HepG2 (cell line): ENCODE measurements at regions not wholly inside any gene's neighbourhood (a gene's known extent, or its start where the extent isn't known, plus 50 kb on each side); places are given as distances from the start of the nearest gene placed in this dataset.

Source experiments
- ATAC-seq: fragments of 200-7000 bp; cut with Tn5 transposase; 3 replicates; pipeline ENCODE4 v1.9.1; 2020; ENCODE audit warnings: mild to moderate bottlenecking, moderate library complexity
- BruUV-seq: library from RNA; stranded (reverse); fragments of 400-500 nt; replicated peaks from 2 replicates; lab custom pipeline; 2021; lab: Mats Ljungman, UMichigan
- CTCF ChIA-PET: fragments of 300-600 bp; formaldehyde crosslinking; extraction: SDS; loops from one replicate; lab custom pipeline; 2021; ENCODE audit warnings: low total read pairs, inconsistent platforms, low intra/inter-chr PET ratio; lab: Yijun Ruan, JAX
- POLR2A ChIA-PET: fragments of 350-600 bp; sonication (Branson Sonifier 250); formaldehyde crosslinking; loops from one replicate; lab custom pipeline; 2020; ENCODE audit warnings: antibody characterized with exemption, inconsistent platforms; lab: Yijun Ruan, JAX
- DNase-seq: peaks from one replicate; pipeline ENCODE4 v3.0.0-alpha.2; 2015; ENCODE audit warnings: low spot score
- FAIRE-seq: peaks from 3 replicates; lab custom pipeline; 2011; peaks lifted over from hg19 to GRCh38; lab: Jason Lieb, UNC
- H2AFZ ChIP-seq: one replicate; pipeline ENCODE4 v1.6.1; 2011; ENCODE audit warnings: low read length, inconsistent platforms
- H3K27ac ChIP-seq: fragments of 300-600 bp; 3 replicates; pipeline ENCODE4 v1.8.0; 2011; ENCODE audit warnings: mixed run types, mild to moderate bottlenecking, mixed read lengths, low read length, inconsistent platforms; ENCODE audit not compliant: insufficient read depth; ENCODE audit errors: extremely low read length
- H3K27me3 ChIP-seq, 2 experiments: fragments of 200-600 bp in 1 of 2; 2 replicates in 1 of 2; 3 replicates in 1 of 2; pipeline versions ENCODE4 v1.6.0 to v1.8.0; 2011; ENCODE audit warnings: low read length in 2 of 2, mild to moderate bottlenecking in 2 of 2, moderate library complexity in 2 of 2, inconsistent platforms in 1 of 2; ENCODE audit not compliant: insufficient read depth in 2 of 2, control insufficient read depth in 1 of 2
- H3K36me3 ChIP-seq, 2 experiments: fragments of 200-600 bp in 1 of 2; replicated peaks in 1 of 2; 2 replicates in 1 of 2; 3 replicates in 1 of 2; pipeline versions ENCODE4 v1.5.1 to v1.8.0; 2011; ENCODE audit warnings: low read length in 2 of 2, inconsistent platforms in 1 of 2; ENCODE audit not compliant: insufficient read depth in 2 of 2, control insufficient read depth in 1 of 2
- H3K4me1 ChIP-seq: 2 replicates; pipeline ENCODE4 v1.5.1; 2012; ENCODE audit warnings: low read length, inconsistent platforms; ENCODE audit not compliant: insufficient read depth
- H3K4me2 ChIP-seq: 2 replicates; pipeline ENCODE4 v1.6.0; 2011; ENCODE audit warnings: low read depth, low read length, inconsistent platforms
- H3K4me3 ChIP-seq, 3 experiments: fragments of 200-600 bp in 1 of 3; sonication (generic), shearing (Covaris generic) in 1 of 3; replicated peaks in 1 of 3; 2 replicates each; pipeline ENCODE4 v1.5.1; 2011 to 2016; ENCODE audit warnings: low read length in 3 of 3, inconsistent platforms in 2 of 3, low read depth in 2 of 3, mild to moderate bottlenecking in 2 of 3, control low read depth in 1 of 3, mixed read lengths in 1 of 3; ENCODE audit not compliant: insufficient read depth in 1 of 3
- H3K79me2 ChIP-seq: one replicate; pipeline ENCODE4 v1.6.1; 2011; ENCODE audit warnings: low read length, inconsistent platforms; ENCODE audit not compliant: insufficient read depth
- H3K9ac ChIP-seq: 2 replicates; pipeline ENCODE4 v1.6.0; 2011; ENCODE audit warnings: mild to moderate bottlenecking, low read depth, low read length, inconsistent platforms; ENCODE audit not compliant: insufficient read depth
- H3K9me3 ChIP-seq: 2 replicates; pipeline ENCODE4 v1.5.1; 2012; ENCODE audit warnings: mild to moderate bottlenecking, low read length
- H4K20me1 ChIP-seq: 2 replicates; pipeline ENCODE4 v1.6.0; 2011; ENCODE audit warnings: inconsistent platforms, mild to moderate bottlenecking, low read length, moderate library complexity; ENCODE audit not compliant: insufficient read depth
- ATF1 ChIP-seq: IDR thresholded peaks from 2 replicates; pipeline ENCODE4 v1.6.1; 2016; ENCODE audit warnings: mild to moderate bottlenecking, control low read depth
- CEBPB ChIP-seq: IDR thresholded peaks from 2 replicates; pipeline ENCODE4 v1.6.1; 2011; ENCODE audit warnings: low read depth, low read length, improper control_type of control experiment, borderline replicate concordance
- REST ChIP-seq, 2 experiments: IDR thresholded peaks; 2 replicates each; pipeline ENCODE4 v1.6.1; 2011 to 2012; ENCODE audit warnings: low read length in 2 of 2, borderline replicate concordance in 1 of 2, low read depth in 1 of 2, mild to moderate bottlenecking in 1 of 2, moderate library complexity in 1 of 2
- SNAPC2 ChIP-seq: sonication (generic); formaldehyde crosslinking; IDR thresholded peaks from 2 replicates; pipeline ENCODE4 v1.8.1; 2022; ENCODE audit warnings: mild to moderate bottlenecking, missing genetic modification reagents
- THAP9 ChIP-seq: sonication (generic); formaldehyde crosslinking; IDR thresholded peaks from 2 replicates; pipeline ENCODE4; 2020; ENCODE audit warnings: missing genetic modification reagents, mild to moderate bottlenecking, borderline replicate concordance
- ZBTB1 ChIP-seq: sonication (generic); formaldehyde crosslinking; IDR thresholded peaks from 2 replicates; pipeline ENCODE4 v1.4.0; 2020; ENCODE audit warnings: missing genetic modification reagents, borderline replicate concordance
- ZNF317 ChIP-seq: sonication (generic); formaldehyde crosslinking; IDR thresholded peaks from 2 replicates; pipeline ENCODE4 v1.5.0; 2020; ENCODE audit warnings: mild to moderate bottlenecking, missing genetic modification reagents
- ZNF33B ChIP-seq: sonication (generic); formaldehyde crosslinking; IDR thresholded peaks from 2 replicates; pipeline ENCODE4 v1.5.1; 2020; ENCODE audit warnings: mild to moderate bottlenecking, missing genetic modification reagents
- ZSCAN31 ChIP-seq: sonication (generic); formaldehyde crosslinking; IDR thresholded peaks from 2 replicates; pipeline ENCODE4 v1.5.0; 2020; ENCODE audit warnings: low read depth, mild to moderate bottlenecking, missing genetic modification reagents
- WGBS: methylation state at CpG from one replicate; pipeline ENCODE4 v1.1.6; 2017; ENCODE audit warnings: low lambda C conversion rate; 5-methylcytosine and 5-hydroxymethylcytosine counted together
- in situ Hi-C: cut with HindIII; loops from 2 replicates; pipeline ENCODE4 v1.10.0; 2017; ENCODE audit warnings: low pct_unique_long_range_greater_than_20kb; ENCODE audit not compliant: extremely low pct_ligation_motif_present
- intact Hi-C: fragments of 100-400 bp; cut with micrococcal nuclease; formaldehyde crosslinking; loops from one replicate; pipeline ENCODE4 v1.10.0; 2022; ENCODE audit not compliant: unreplicated experiment
- TF ChIP-seq, protein P1 (sequence below): sonication (generic); formaldehyde crosslinking; IDR thresholded peaks from 2 replicates; pipeline ENCODE4 v1.8.1; 2023; ENCODE audit warnings: mild to moderate bottlenecking, missing genetic modification reagents
- TF ChIP-seq, protein P2 (sequence below), 2 experiments: sonication (generic) in 1 of 2; formaldehyde crosslinking in 1 of 2; IDR thresholded peaks; 2 replicates each; pipeline versions ENCODE4 v1.5.1 to v1.6.1; 2011 to 2020; ENCODE audit warnings: borderline replicate concordance in 1 of 2, low read depth in 1 of 2, low read length in 1 of 2, mild to moderate bottlenecking in 1 of 2, missing genetic modification reagents in 1 of 2, moderate library complexity in 1 of 2

DNA sequence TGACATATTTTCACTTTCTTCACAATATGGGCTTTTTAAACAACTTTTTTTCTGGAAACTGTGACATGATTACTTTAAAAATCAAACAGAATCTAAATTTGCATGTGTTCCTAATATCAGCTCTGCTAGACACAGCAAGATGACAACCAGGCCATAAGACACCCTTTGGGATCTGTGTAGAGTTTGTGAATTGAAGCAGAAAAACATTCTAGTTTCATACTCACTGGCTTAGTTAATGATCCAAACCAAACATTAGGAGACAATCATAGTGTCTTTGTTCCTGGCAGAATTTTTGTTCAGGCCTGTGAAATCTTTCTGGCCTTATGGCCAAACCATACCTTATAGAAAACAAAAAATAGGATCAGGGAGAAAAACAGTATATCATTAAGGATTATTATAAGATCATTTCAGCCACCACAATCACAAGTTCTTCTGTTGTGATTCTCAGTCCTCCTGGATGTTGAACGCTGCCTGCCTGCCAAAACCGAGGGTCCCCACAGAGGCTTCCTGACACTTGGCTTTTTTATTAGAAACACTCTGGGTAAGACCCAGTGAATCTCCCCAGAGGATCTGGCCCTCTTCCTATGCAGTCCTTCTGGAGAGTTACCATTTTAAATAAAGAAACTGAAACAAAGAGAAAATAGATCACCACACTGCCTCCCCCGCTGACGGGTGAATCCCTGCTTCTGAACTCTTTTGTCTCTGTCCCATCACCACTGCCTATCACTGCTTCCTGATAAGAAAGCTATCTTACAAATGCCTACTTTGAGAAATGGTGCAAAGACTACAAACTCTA, 79.2 kb upstream of the PPP1R3C start:
- 0 out of 2 replicates have a peak, but pooled peaks cover 3% of the 10 kb centered on the region for H3K4me1 ChIP-seq
- H3K79me2 ChIP-seq = no peaks in the 10 kb centered on the region
- no peak overlapping the region for H3K9ac ChIP-seq
- DNase-seq = no peak
- H3K4me2 ChIP-seq = 0 out of 2 replicates have a peak overlapping the region, but pooled peaks have one; percentile 16
- POLR2A ChIA-PET = no interaction called here
- no peak overlapping the region for H3K27ac ChIP-seq
- 50% methylated on average over 4 of the region's 4 CpGs for WGBS
- BruUV-seq = no TSS peak
- FAIRE-seq = no peak
- no peaks in the 10 kb centered on the region for H4K20me1 ChIP-seq
- no peaks in the 10 kb centered on the region for H3K9me3 ChIP-seq
- no peak for ATAC-seq
- CTCF ChIA-PET = no interaction called here
- intact Hi-C loops (no loop called here), in situ Hi-C loops (no loop called here)
- H3K27me3 ChIP-seq = no peaks in the 10 kb centered on the region
- no peaks in the 10 kb centered on the region for H3K36me3 ChIP-seq
- H3K4me3 ChIP-seq = no peak overlapping the region
- no peak overlapping the region for H2AFZ ChIP-seq
- TF ChIP-seq, protein P1, sequence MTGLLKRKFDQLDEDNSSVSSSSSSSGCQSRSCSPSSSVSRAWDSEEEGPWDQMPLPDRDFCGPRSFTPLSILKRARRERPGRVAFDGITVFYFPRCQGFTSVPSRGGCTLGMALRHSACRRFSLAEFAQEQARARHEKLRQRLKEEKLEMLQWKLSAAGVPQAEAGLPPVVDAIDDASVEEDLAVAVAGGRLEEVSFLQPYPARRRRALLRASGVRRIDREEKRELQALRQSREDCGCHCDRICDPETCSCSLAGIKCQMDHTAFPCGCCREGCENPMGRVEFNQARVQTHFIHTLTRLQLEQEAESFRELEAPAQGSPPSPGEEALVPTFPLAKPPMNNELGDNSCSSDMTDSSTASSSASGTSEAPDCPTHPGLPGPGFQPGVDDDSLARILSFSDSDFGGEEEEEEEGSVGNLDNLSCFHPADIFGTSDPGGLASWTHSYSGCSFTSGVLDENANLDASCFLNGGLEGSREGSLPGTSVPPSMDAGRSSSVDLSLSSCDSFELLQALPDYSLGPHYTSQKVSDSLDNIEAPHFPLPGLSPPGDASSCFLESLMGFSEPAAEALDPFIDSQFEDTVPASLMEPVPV (CRISPR knock-in tag) = no peak
- TF ChIP-seq ZNF33B (CRISPR knock-in tag) (no peak), ZBTB1 (no peak), ZNF317 (CRISPR knock-in tag) (no peak), CEBPB (no peak), ZSCAN31 (no peak), ATF1 (CRISPR knock-in tag) (no peak), REST (IDR thresholded peaks at IDR 0.05; ENCODE audit: borderline replicate concordance in 1 of 2, low read depth in 1 of 2, low read length in 2 of 2) (no peak), SNAPC2 (CRISPR knock-in tag) (no peak), THAP9 (no peak)
- TF ChIP-seq, protein P2, sequence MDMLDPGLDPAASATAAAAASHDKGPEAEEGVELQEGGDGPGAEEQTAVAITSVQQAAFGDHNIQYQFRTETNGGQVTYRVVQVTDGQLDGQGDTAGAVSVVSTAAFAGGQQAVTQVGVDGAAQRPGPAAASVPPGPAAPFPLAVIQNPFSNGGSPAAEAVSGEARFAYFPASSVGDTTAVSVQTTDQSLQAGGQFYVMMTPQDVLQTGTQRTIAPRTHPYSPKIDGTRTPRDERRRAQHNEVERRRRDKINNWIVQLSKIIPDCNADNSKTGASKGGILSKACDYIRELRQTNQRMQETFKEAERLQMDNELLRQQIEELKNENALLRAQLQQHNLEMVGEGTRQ (IDR thresholded peaks at IDR 0.05; ENCODE audit: low read depth, low read length) = no peak
- TF ChIP-seq, protein P2 (CRISPR knock-in tag; IDR thresholded peaks at IDR 0.05; ENCODE audit: borderline replicate concordance) = no peak
